ENCODE measurements at regions not wholly inside any gene's neighbourhood (a gene's known extent, or its start where the extent isn't known, plus 50 kb on each side); places are given as distances from the start of the nearest gene placed in this dataset.

GRCh38 chr5:99949969-99950524 lies 585.1 kb upstream of the FAM174A start:
- no peak overlapping the region for H3K27ac ChIP-seq
- no peaks in the 10 kb centered on the region for H3K36me3 ChIP-seq
- no peaks in the 10 kb centered on the region for H3K4me1 ChIP-seq
- H3K9ac ChIP-seq (ENCODE audit: low read depth in 2 of 2, low read length in 2 of 2) = no peak overlapping the region
- no peak for DNase-seq
- intact Hi-C loops (cut with DNase I) = no loop called here
- no peak overlapping the region for H3K4me3 ChIP-seq
- TF ChIP-seq CTCF (IDR thresholded peaks at IDR 0.05) = no peak
- no peaks in the 10 kb centered on the region for H3K9me3 ChIP-seq
- no peaks in the 10 kb centered on the region for H3K27me3 ChIP-seq

GRCh38 chr5:99949361-99949760 lies 585.8 kb upstream of the FAM174A start:
- Histone ChIP-seq H3K27ac (no peak overlapping the region), H3K4me1 (no peaks in the 10 kb centered on the region), H3K9me3 (no peaks in the 10 kb centered on the region), H3K36me3 (no peaks in the 10 kb centered on the region), H3K4me3 (no peak overlapping the region), H3K9ac (ENCODE audit: low read depth in 2 of 2, low read length in 2 of 2) (no peak overlapping the region), H3K27me3 (no peaks in the 10 kb centered on the region)
- no peak for DNase-seq
- intact Hi-C loops (cut with DNase I) = no loop called here
- no peak for TF ChIP-seq CTCF (IDR thresholded peaks at IDR 0.05)

- TF ChIP-seq CTCF (IDR thresholded peaks at IDR 0.05) = no peak
- Histone ChIP-seq H3K9ac (ENCODE audit: low read depth in 2 of 2, low read length in 2 of 2) (no peak overlapping the region), H3K9me3 (no peaks in the 10 kb centered on the region), H3K27ac (no peak overlapping the region), H3K4me1 (no peaks in the 10 kb centered on the region), H3K36me3 (no peaks in the 10 kb centered on the region), H3K4me3 (no peak overlapping the region), H3K27me3 (no peaks in the 10 kb centered on the region)
- intact Hi-C loops (cut with DNase I) = no loop called here
- no peak for DNase-seq
Measured at GRCh38 chr5:99948850-99949249, 586.3 kb upstream of the FAM174A start.

GRCh38 chr5:99945478-99946442 lies 589.4 kb upstream of the FAM174A start:
- no peaks in the 10 kb centered on the region for H3K27me3 ChIP-seq
- TF ChIP-seq CTCF (IDR thresholded peaks at IDR 0.05) = no peak
- no peak for DNase-seq
- H3K4me3 ChIP-seq = no peak overlapping the region
- no peak overlapping the region for H3K9ac ChIP-seq (ENCODE audit: low read depth in 2 of 2, low read length in 2 of 2)
- no peaks in the 10 kb centered on the region for H3K36me3 ChIP-seq
- intact Hi-C loops (cut with DNase I) = no loop called here
- no peak overlapping the region for H3K27ac ChIP-seq
- H3K9me3 ChIP-seq = no peaks in the 10 kb centered on the region
- H3K4me1 ChIP-seq = no peaks in the 10 kb centered on the region

- Histone ChIP-seq H3K4me3 (no peak overlapping the region), H3K9ac (ENCODE audit: low read depth in 2 of 2, low read length in 2 of 2) (no peak overlapping the region), H3K27me3 (no peaks in the 10 kb centered on the region), H3K9me3 (no peaks in the 10 kb centered on the region), H3K36me3 (no peaks in the 10 kb centered on the region), H3K27ac (no peak overlapping the region), H3K4me1 (no peaks in the 10 kb centered on the region)
- no peak for DNase-seq
- no peak for TF ChIP-seq CTCF (IDR thresholded peaks at IDR 0.05)
- intact Hi-C loops (cut with DNase I) = no loop called here
Measured at GRCh38 chr5:99940540-99940939, 594.6 kb upstream of the FAM174A start.
